KG1 (cell line): ENCODE measurements at regions not wholly inside any gene's neighbourhood (a gene's known extent, or its start where the extent isn't known, plus 50 kb on each side); places are given as distances from the start of the nearest gene placed in this dataset.
"Not testable (repeated sequence)": the region's sequence is repeated elsewhere in the genome, so short reads cannot be mapped to it uniquely, and the experiment has no call there.

ENCODE experiments used
- DNase-seq: peaks from one replicate; lab custom pipeline; 2025; lab: John Stamatoyannopoulos, UW

DNA sequence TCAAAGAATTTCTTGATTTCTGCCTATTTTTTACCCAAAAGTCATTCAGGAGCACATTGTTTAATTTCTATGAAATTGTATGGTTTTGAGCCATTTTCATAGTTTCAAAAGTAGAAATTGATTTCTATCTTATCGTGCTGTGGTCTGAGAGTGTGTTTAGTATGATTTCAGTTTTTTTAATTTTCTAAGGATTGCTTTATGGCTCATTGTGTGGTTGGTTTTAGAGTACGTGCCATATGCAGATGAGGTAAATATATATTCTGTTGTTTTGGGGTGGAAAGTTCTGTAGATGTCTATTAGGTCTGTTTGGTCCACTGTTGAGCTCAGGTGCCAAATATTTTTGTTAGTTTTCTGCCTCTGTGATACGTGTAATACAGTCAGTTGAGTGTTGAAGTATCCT lies 487.1 kb upstream of the CBLB start:
- no peak for DNase-seq

DNA sequence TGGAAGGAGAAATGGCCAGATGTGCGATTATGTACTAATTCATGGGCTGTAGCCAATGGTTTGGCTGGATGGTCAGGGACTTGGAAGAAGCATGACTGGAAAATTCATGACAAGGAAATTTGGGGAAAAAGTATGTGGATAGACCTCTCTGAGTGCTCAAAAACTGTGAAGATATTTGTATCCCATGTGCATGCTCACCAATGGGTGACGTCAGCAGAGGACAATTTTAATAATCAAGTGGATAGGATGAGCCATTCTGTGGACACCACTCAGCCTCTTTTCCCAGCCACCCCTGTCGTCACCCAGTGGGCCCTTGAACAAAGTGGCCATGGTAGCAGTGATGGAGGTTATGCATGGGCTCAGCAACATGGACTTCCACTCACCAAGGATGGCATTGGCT lies 490.9 kb upstream of the CBLB start:
- no peak for DNase-seq

DNA sequence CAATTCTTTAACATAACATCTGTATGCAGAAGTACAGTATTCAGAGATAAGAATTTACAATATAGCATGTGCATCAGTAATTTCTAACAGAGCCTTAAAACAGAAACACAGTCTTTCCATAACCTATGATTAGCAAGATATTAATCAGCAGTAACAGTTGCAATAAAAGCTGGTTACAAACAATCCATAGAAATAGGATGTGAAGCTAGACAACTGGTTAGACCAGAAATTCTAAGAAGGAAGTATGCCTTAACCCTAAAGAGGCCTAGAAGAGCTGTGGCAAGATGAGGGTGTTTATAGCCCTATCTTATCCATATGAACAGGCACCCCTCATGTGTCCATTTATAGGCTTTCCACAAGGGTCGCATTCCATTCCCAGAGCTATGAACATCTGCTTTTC lies 492.1 kb upstream of the CBLB start:
- DNase-seq: not testable (repeated sequence)

GRCh38 chr3:106364477-106364876 lies 495.7 kb upstream of the CBLB start:
- DNase-seq: no peak

- DNase-seq: no peak
Measured at GRCh38 chr3:106365061-106365691, 496.4 kb upstream of the CBLB start.

DNA sequence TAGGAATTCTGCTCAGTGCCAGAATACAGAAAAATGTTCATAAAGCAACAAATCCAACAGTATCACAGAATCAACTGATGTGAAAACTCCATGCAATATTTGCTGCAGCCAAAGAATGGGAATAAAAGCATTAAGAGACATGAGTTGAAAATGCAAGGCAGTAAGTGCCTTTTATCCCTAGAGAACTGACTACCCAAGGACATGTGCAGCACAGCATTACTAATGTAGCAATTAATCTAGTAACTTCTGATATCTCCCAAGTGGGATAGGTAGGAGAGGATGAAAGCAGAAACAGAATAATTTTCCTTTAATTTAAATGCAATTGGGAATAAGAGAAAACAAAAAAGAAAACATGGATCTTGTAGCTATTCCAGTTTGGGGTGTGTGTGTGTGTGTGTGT lies 497.5 kb upstream of the CBLB start:
- DNase-seq: no peak

DNA sequence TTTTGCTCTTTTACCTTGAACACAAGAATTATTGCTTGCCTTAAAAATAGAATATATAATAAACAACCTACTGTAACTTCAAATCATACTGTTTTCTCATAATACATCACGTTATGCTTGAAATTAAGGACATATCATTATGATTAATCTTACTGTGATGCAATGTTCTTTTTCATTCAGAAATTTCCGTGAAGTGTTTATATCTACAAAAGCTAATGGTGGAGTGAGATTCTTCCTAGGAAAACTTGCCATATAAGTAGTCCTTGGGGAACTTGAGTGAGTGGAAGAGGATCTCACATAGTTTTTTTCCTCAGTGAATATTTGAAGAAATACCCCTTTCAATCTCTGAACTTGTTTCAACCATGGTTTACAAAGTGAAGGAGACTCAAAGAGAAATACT lies 498.7 kb upstream of the CBLB start:
- no peak for DNase-seq

- DNase-seq: no peak
Measured at GRCh38 chr3:106371221-106371970, 502.6 kb upstream of the CBLB start.

DNA sequence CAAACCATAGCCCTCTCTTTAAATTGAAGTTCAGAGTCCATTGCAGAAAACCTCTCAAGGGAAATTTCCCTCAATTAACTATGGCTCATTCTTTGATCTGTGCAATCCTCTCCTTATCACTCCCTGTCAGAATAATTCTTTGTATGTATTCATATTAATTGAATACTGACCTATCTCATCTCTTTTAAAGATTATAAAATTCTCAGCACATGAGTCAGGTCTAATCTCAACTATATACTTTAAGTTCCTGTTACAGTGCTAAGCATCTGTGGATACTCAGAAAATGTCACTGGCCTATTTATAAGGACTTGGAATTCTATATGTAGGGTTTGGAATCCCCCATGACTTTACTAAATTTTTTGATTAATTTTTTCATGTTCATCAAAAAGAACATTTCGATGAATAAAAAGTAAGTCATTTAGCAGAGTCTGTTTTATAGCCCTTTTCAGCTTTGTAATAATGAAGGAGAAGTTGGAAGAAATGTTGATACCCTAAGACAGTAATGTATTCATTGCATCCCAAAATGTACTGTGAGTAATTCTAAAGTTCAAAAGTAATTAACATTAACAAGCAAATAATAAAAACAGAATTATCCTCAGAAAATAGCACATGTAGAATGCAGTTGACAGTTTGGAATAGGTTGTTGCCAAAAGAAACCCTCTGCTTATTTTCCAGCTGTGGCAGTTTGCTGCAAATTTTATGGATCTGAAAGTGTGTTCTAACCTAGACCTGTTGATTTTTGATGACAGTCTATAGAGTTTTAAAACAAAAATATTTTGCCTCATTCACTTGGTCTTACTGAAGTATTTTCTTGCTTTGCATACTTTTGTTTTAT lies 503.4 kb upstream of the CBLB start:
- no peak for DNase-seq

GRCh38 chr3:106372806-106373190 lies 504.0 kb upstream of the CBLB start:
- no peak for DNase-seq

- no peak for DNase-seq
Measured at GRCh38 chr3:106376016-106376570, 507.3 kb upstream of the CBLB start.

GRCh38 chr3:106379251-106379750 lies 510.5 kb upstream of the CBLB start:
- DNase-seq: no peak

DNA sequence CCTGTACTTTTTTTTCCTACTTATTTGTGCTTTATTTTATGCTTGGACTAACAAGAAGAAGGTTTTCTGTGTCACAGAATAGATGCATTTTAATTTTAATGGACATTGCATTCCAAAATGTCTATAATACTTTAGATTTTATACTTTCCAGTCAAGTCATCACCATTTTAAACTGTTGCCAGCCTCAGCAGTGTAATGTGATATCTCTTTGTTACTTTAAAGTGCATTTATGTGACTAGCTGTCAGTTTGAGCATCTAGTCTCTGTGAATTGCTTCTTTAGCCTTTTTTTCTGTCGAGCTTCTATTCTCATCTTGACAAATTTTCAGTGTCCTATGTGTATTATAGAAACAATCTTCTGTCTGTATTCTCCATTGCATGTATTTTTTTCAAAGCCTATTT lies 511.4 kb upstream of the CBLB start:
- no peak for DNase-seq

- no peak for DNase-seq
Measured at GRCh38 chr3:106381286-106381938, 512.6 kb upstream of the CBLB start.

DNA sequence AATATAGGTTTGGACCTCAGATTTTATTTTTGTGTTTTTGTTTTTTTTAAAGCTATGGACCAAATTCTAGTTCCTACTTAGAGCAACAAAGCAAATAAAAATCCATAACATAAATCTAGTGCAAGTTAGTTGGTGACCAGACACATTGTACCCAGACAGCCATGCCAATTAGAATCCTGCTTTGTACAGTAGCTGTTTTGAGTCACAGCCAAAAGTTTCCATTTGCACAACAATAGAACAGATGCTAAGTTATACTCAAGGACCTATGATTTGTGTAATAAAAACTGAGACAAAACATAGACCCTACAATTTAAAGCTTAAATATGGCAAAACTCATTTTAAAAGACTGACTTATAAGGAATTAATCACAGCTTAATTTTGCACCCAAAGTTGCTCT lies 513.1 kb upstream of the CBLB start:
- DNase-seq: no peak

- no peak for DNase-seq
Measured at GRCh38 chr3:106386050-106386449, 517.2 kb upstream of the CBLB start.

GRCh38 chr3:106392915-106393314 lies 524.1 kb upstream of the CBLB start:
- no peak for DNase-seq

DNA sequence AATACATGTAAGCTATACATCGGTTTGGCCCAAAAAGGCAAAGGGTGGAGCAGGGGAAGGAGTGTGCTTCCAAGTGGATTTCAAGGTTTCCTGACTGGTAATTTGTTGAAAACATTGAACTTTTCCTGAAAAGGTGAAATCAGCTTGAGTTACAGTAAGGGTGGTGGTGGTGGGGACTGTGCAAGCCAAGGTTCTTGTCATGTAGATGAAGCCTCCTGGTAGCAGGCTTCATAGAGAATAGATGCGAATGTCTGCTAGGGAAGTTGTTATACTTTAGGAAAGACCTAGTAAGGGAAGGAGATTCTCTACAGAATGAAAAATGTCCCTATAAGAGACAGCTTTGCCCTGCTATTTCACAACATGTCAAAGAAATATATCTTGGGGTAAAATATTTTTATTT lies 528.2 kb upstream of the CBLB start:
- DNase-seq: no peak

GRCh38 chr3:106398891-106399600 lies 530.2 kb upstream of the CBLB start:
- DNase-seq: no peak

GRCh38 chr3:106399761-106400160 lies 530.9 kb upstream of the CBLB start:
- no peak for DNase-seq
